HUES64 (cell line): ENCODE measurements at regions not wholly inside any gene's neighbourhood (a gene's known extent, or its start where the extent isn't known, plus 50 kb on each side); places are given as distances from the start of the nearest gene placed in this dataset.
"Not testable (repeated sequence)": the region's sequence is repeated elsewhere in the genome, so short reads cannot be mapped to it uniquely, and the experiment has no call there.

Experiments used
- H3K27ac ChIP-seq: 2 replicates; pipeline ENCODE4 v1.7.0; 2013; ENCODE audit warnings: low read depth, low read length, inconsistent platforms
- H3K27me3 ChIP-seq: 2 replicates; pipeline ENCODE4 v1.6.1; 2013; ENCODE audit warnings: mild to moderate bottlenecking, low read length; ENCODE audit not compliant: insufficient read depth
- H3K36me3 ChIP-seq: 2 replicates; pipeline ENCODE4 v1.6.1; 2013; ENCODE audit warnings: mild to moderate bottlenecking, low read length; ENCODE audit not compliant: insufficient read depth
- H3K4me1 ChIP-seq: 2 replicates; pipeline ENCODE4 v1.6.1; 2013; ENCODE audit warnings: mild to moderate bottlenecking, low read length, moderate library complexity; ENCODE audit not compliant: insufficient read depth
- H3K4me3 ChIP-seq: 2 replicates; pipeline ENCODE4 v1.5.1; 2013; ENCODE audit warnings: mild to moderate bottlenecking, low read length, moderate library complexity
- H3K9ac ChIP-seq: 2 replicates; pipeline ENCODE4 v1.6.1; 2013; ENCODE audit warnings: mild to moderate bottlenecking, low read depth, low read length
- H3K9me3 ChIP-seq: 2 replicates; pipeline ENCODE4 v1.6.1; 2013; ENCODE audit warnings: low read depth, low read length; ENCODE audit not compliant: insufficient read depth
- WGBS: fragments of 150-250, 120-280 bp; methylation state at CpG from one replicate; pipeline ENCODE4 v1.1.7; 2013; ENCODE audit warnings: missing lambda C conversion rate; 5-methylcytosine and 5-hydroxymethylcytosine counted together

- H3K36me3 ChIP-seq, H3K9ac ChIP-seq, H3K4me3 ChIP-seq, H3K27ac ChIP-seq, H3K4me1 ChIP-seq, H3K27me3 ChIP-seq, H3K9me3 ChIP-seq: not testable (repeated sequence)
- WGBS, result no CpG with 5 or more reads among the region's 8 CpGs
Observed at GRCh38 chr1:120519196-120519595, 104.4 kb downstream of the NBPF8 start.

- not testable (repeated sequence) for H3K27me3 ChIP-seq, H3K27ac ChIP-seq, H3K4me3 ChIP-seq, H3K9ac ChIP-seq, H3K4me1 ChIP-seq, H3K36me3 ChIP-seq, H3K9me3 ChIP-seq
- WGBS, result no CpG with 5 or more reads among the region's 7 CpGs
Observed at GRCh38 chr1:120524416-120524815, 109.6 kb downstream of the NBPF8 start.

- not testable (repeated sequence) for H3K9me3 ChIP-seq, H3K4me3 ChIP-seq, H3K27ac ChIP-seq, H3K36me3 ChIP-seq, H3K27me3 ChIP-seq, H3K9ac ChIP-seq, H3K4me1 ChIP-seq
- 100% methylated on average over 1 of the region's 3 CpGs for WGBS
Observed at GRCh38 chr1:120525386-120525785, 110.6 kb downstream of the NBPF8 start.

- H3K4me1 ChIP-seq, H3K9ac ChIP-seq, H3K36me3 ChIP-seq, H3K4me3 ChIP-seq, H3K27me3 ChIP-seq, H3K27ac ChIP-seq, H3K9me3 ChIP-seq: not testable (repeated sequence)
- WGBS, result 95% methylated on average over 5 of the region's 5 CpGs
Observed at GRCh38 chr1:120529475-120530089, 114.7 kb downstream of the NBPF8 start.

- H3K27ac ChIP-seq, H3K4me3 ChIP-seq, H3K9me3 ChIP-seq, H3K9ac ChIP-seq, H3K36me3 ChIP-seq, H3K4me1 ChIP-seq, H3K27me3 ChIP-seq: not testable (repeated sequence)
- WGBS, result 94% methylated on average over 1 of the region's 3 CpGs
Observed at GRCh38 chr1:120531455-120531854, 116.6 kb downstream of the NBPF8 start.

GRCh38 chr1:120534361-120535047 lies 119.7 kb downstream of the NBPF8 start:
- not testable (repeated sequence) for H3K27ac ChIP-seq, H3K4me3 ChIP-seq, H3K27me3 ChIP-seq, H3K9ac ChIP-seq, H3K9me3 ChIP-seq, H3K36me3 ChIP-seq, H3K4me1 ChIP-seq
- WGBS, result no CpG with 5 or more reads among the region's 2 CpGs

GRCh38 chr1:120535052-120535451 lies 120.2 kb downstream of the NBPF8 start:
- H3K4me3 ChIP-seq, H3K36me3 ChIP-seq, H3K27me3 ChIP-seq, H3K9me3 ChIP-seq, H3K27ac ChIP-seq, H3K9ac ChIP-seq, H3K4me1 ChIP-seq: not testable (repeated sequence)
- no CpG with 5 or more reads among the region's 1 CpG for WGBS

GRCh38 chr1:120541394-120541793 lies 126.6 kb downstream of the NBPF8 start:
- WGBS, result no CpG with 5 or more reads among the region's 5 CpGs
- H3K27ac ChIP-seq, H3K36me3 ChIP-seq, H3K27me3 ChIP-seq, H3K9me3 ChIP-seq, H3K4me3 ChIP-seq, H3K9ac ChIP-seq, H3K4me1 ChIP-seq: not testable (repeated sequence)

GRCh38 chr1:120542365-120542764 lies 127.5 kb downstream of the NBPF8 start:
- not testable (repeated sequence) for H3K36me3 ChIP-seq

GRCh38 chr1:120542940-120543339 lies 128.1 kb downstream of the NBPF8 start:
- not testable (repeated sequence) for H3K4me1 ChIP-seq, H3K9me3 ChIP-seq, H3K36me3 ChIP-seq, H3K27me3 ChIP-seq, H3K27ac ChIP-seq, H3K9ac ChIP-seq, H3K4me3 ChIP-seq
- no CpG with 5 or more reads among the region's 2 CpGs for WGBS

More at GRCh38 chr1:120542365-120542764, 127.5 kb downstream of the NBPF8 start:
- H3K4me3 ChIP-seq, H3K27ac ChIP-seq, H3K9me3 ChIP-seq, H3K9ac ChIP-seq, H3K27me3 ChIP-seq, H3K4me1 ChIP-seq: not testable (repeated sequence)
- no CpG with 5 or more reads among the region's 2 CpGs for WGBS

- H3K4me3 ChIP-seq, H3K9ac ChIP-seq, H3K36me3 ChIP-seq, H3K9me3 ChIP-seq, H3K4me1 ChIP-seq, H3K27ac ChIP-seq, H3K27me3 ChIP-seq: not testable (repeated sequence)
- WGBS, result 67% methylated on average over 1 of the region's 2 CpGs
Observed at GRCh38 chr1:120544434-120544833, 129.6 kb downstream of the NBPF8 start.

GRCh38 chr1:120550335-120550734 lies 135.5 kb downstream of the NBPF8 start:
- no CpG with 5 or more reads among the region's 2 CpGs for WGBS
- H3K4me1 ChIP-seq, H3K9ac ChIP-seq, H3K4me3 ChIP-seq, H3K27ac ChIP-seq, H3K36me3 ChIP-seq, H3K27me3 ChIP-seq, H3K9me3 ChIP-seq: not testable (repeated sequence)
